H1 (cell line): ENCODE measurements at regions not wholly inside any gene's neighbourhood (a gene's known extent, or its start where the extent isn't known, plus 50 kb on each side); places are given as distances from the start of the nearest gene placed in this dataset.

Experiments
- CTCF ChIA-PET: fragments of 300-600 bp; sonication (Branson Sonifier 250); formaldehyde crosslinking; loops from one replicate; lab custom pipeline; 2021; ENCODE audit not compliant: partially characterized antibody; lab: Charles Lee
- POLR2A ChIA-PET: fragments of 300-600 bp; sonication (Branson Sonifier 250); formaldehyde crosslinking; loops from one replicate; lab custom pipeline; 2021; ENCODE audit warnings: inconsistent platforms; ENCODE audit not compliant: partially characterized antibody; lab: Charles Lee
- DNase-seq, 2 experiments: peaks; one replicate each; pipeline versions ENCODE4 v3.0.0 to v3.0.0-alpha.2; 2010 to 2022; ENCODE audit warnings: low spot score in 2 of 2, low read depth in 1 of 2, mixed read lengths in 1 of 2
- FAIRE-seq: peaks from 2 replicates; lab custom pipeline; 2011; peaks lifted over from hg19 to GRCh38; lab: Jason Lieb, UNC
- H2AFZ ChIP-seq: 2 replicates; pipeline ENCODE4 v1.8.1; 2012; ENCODE audit warnings: low read length, inconsistent platforms
- H2AK5ac ChIP-seq: 2 replicates; pipeline ENCODE4 v1.6.1; 2013; ENCODE audit warnings: low read depth, low read length
- H2BK120ac ChIP-seq: replicated peaks from 2 replicates; pipeline ENCODE3; 2013; ENCODE audit warnings: low read depth, low read length, inconsistent platforms
- H2BK12ac ChIP-seq: 2 replicates; pipeline ENCODE4 v1.6.1; 2013; ENCODE audit warnings: low read depth, low read length
- H2BK15ac ChIP-seq: 2 replicates; pipeline ENCODE4 v1.6.1; 2013; ENCODE audit warnings: low read length
- H2BK20ac ChIP-seq: 2 replicates; pipeline ENCODE4 v1.6.1; 2013; ENCODE audit warnings: low read length
- H2BK5ac ChIP-seq: 2 replicates; pipeline ENCODE4 v1.6.1; 2013; ENCODE audit warnings: low read depth, low read length
- H3K14ac ChIP-seq: 2 replicates; pipeline ENCODE4 v1.6.1; 2013; ENCODE audit warnings: inconsistent platforms; ENCODE audit not compliant: insufficient read length
- H3K18ac ChIP-seq: 2 replicates; pipeline ENCODE4 v1.6.1; 2013; ENCODE audit warnings: low read length; ENCODE audit errors: extremely low read depth
- H3K23ac ChIP-seq: 2 replicates; pipeline ENCODE4 v1.6.1; 2013; ENCODE audit warnings: inconsistent platforms; ENCODE audit not compliant: insufficient read length
- H3K23me2 ChIP-seq: 2 replicates; pipeline ENCODE4 v1.6.1; 2013; ENCODE audit warnings: low read depth, low read length
- H3K27ac ChIP-seq: 2 replicates; pipeline ENCODE4 v1.6.1; 2011; ENCODE audit warnings: low read depth, low read length, inconsistent platforms
- H3K27me3 ChIP-seq, 4 experiments: replicated peaks in 1 of 4; 1 replicate in 1 of 4; 2 replicates in 3 of 4; pipeline versions ENCODE4 v1.6.1 to v1.8.1; 2011 to 2013; ENCODE audit warnings: low read length in 3 of 4, mild to moderate bottlenecking in 3 of 4, inconsistent platforms in 2 of 4, mixed read lengths in 2 of 4, moderate library complexity in 1 of 4; ENCODE audit not compliant: control insufficient read depth in 3 of 4, insufficient read depth in 3 of 4; ENCODE audit errors: extremely low read depth in 1 of 4
- H3K36me3 ChIP-seq, 4 experiments: 2 replicates each; pipeline versions ENCODE4 v1.6.1 to v1.8.1; 2011 to 2013; ENCODE audit warnings: mild to moderate bottlenecking in 4 of 4, low read length in 3 of 4, moderate library complexity in 2 of 4, control low read depth in 1 of 4, inconsistent platforms in 1 of 4; ENCODE audit not compliant: insufficient read depth in 4 of 4, control insufficient read depth in 2 of 4
- H3K4ac ChIP-seq: replicated peaks from 2 replicates; pipeline ENCODE3; 2013; ENCODE audit warnings: low read length, low read depth, mixed read lengths, inconsistent platforms; ENCODE audit not compliant: insufficient read length
- H3K4me1 ChIP-seq, 4 experiments: replicated peaks in 1 of 4; 1 replicate in 1 of 4; 2 replicates in 3 of 4; pipeline versions ENCODE4 v1.6.1 to v1.8.1; 2011 to 2013; ENCODE audit warnings: low read length in 3 of 4, inconsistent platforms in 2 of 4, mixed read lengths in 1 of 4; ENCODE audit not compliant: insufficient read depth in 4 of 4, control insufficient read depth in 3 of 4
- H3K4me2 ChIP-seq, 2 experiments: 2 replicates each; pipeline versions ENCODE4 v1.6.1 to v1.8.1; 2011 to 2013; ENCODE audit warnings: low read depth in 2 of 2, low read length in 2 of 2, control low read depth in 1 of 2, inconsistent platforms in 1 of 2, mild to moderate bottlenecking in 1 of 2; ENCODE audit not compliant: insufficient read depth in 1 of 2
- H3K4me3 ChIP-seq, 4 experiments: fragments of 200-600, 300-600 bp in 1 of 4; sonication (generic), shearing (Covaris generic), sonication (Bioruptor Twin) in 1 of 4; 2 replicates each; pipeline versions ENCODE4 v1.5.1 to v1.8.1; 2011 to 2016; ENCODE audit warnings: low read length in 4 of 4, low read depth in 3 of 4, control low read depth in 2 of 4, inconsistent platforms in 2 of 4, mild to moderate bottlenecking in 2 of 4, mixed read lengths in 1 of 4, moderate library complexity in 1 of 4; ENCODE audit not compliant: insufficient read depth in 2 of 4; ENCODE audit errors: extremely low read depth in 1 of 4
- H3K56ac ChIP-seq: replicated peaks from 2 replicates; pipeline ENCODE3; 2013; ENCODE audit warnings: low read depth, mild to moderate bottlenecking, mixed read lengths, low read length, inconsistent platforms; ENCODE audit not compliant: insufficient read length
- H3K79me1 ChIP-seq: 2 replicates; pipeline ENCODE4 v1.6.1; 2013; ENCODE audit warnings: low read depth, low read length, control low read depth
- H3K79me2 ChIP-seq, 2 experiments: 2 replicates each; pipeline versions ENCODE4 v1.6.1 to v1.8.1; 2012 to 2013; ENCODE audit warnings: low read length in 2 of 2, mild to moderate bottlenecking in 2 of 2, inconsistent platforms in 1 of 2; ENCODE audit not compliant: insufficient read depth in 2 of 2, control insufficient read depth in 1 of 2
- H3K9ac ChIP-seq, 4 experiments: replicated peaks in 1 of 4; 1 replicate in 1 of 4; 2 replicates in 3 of 4; pipeline versions ENCODE4 v1.6.1 to v1.8.1; 2011 to 2013; ENCODE audit warnings: low read depth in 3 of 4, low read length in 3 of 4, control low read depth in 2 of 4, mild to moderate bottlenecking in 2 of 4, moderate library complexity in 2 of 4, inconsistent platforms in 1 of 4; ENCODE audit errors: extremely low read depth in 1 of 4
- H3K9me3 ChIP-seq, 2 experiments: 2 replicates each; pipeline versions ENCODE4 v1.6.1 to v1.8.1; 2012 to 2013; ENCODE audit warnings: mild to moderate bottlenecking in 2 of 2, moderate library complexity in 2 of 2, control low read depth in 1 of 2, inconsistent platforms in 1 of 2, low read depth in 1 of 2, low read length in 1 of 2, mixed read lengths in 1 of 2; ENCODE audit not compliant: insufficient read depth in 2 of 2
- H4K20me1 ChIP-seq, 2 experiments: replicated peaks in 1 of 2; 2 replicates each; pipeline versions ENCODE3 to v1.8.1; 2011 to 2013; ENCODE audit warnings: inconsistent platforms in 2 of 2, low read length in 2 of 2, mild to moderate bottlenecking in 1 of 2; ENCODE audit not compliant: insufficient read depth in 2 of 2, control insufficient read depth in 1 of 2
- H4K5ac ChIP-seq: 2 replicates; pipeline ENCODE4 v1.6.1; 2013; ENCODE audit warnings: low read length, low read depth, mixed read lengths, inconsistent platforms; ENCODE audit not compliant: insufficient read length
- H4K8ac ChIP-seq: 2 replicates; pipeline ENCODE4 v1.8.0; 2013; ENCODE audit warnings: mild to moderate bottlenecking, moderate library complexity, low read length, inconsistent platforms; ENCODE audit not compliant: insufficient read depth; ENCODE audit errors: extremely low read depth
- H4K91ac ChIP-seq: replicated peaks from 2 replicates; pipeline ENCODE3; 2013; ENCODE audit warnings: low read length, mixed read lengths, inconsistent platforms; ENCODE audit not compliant: insufficient read length
- BCL11A ChIP-seq, 2 experiments: IDR thresholded peaks; one replicate each; pipeline ENCODE4 v1.6.1; 2011; ENCODE audit warnings: low read depth in 2 of 2, low read length in 2 of 2, mild to moderate bottlenecking in 2 of 2
- CHD1 ChIP-seq: IDR thresholded peaks from 2 replicates; pipeline ENCODE4 v1.6.1; 2012; ENCODE audit warnings: low read depth, low read length, improper control_type of control experiment
- GABPA ChIP-seq: IDR thresholded peaks from 2 replicates; pipeline ENCODE4 v1.6.1; 2011; ENCODE audit warnings: mild to moderate bottlenecking, low read length, moderate library complexity, borderline replicate concordance; ENCODE audit not compliant: insufficient read depth
- JUND ChIP-seq: IDR thresholded peaks from 2 replicates; pipeline ENCODE4 v1.6.1; 2011; ENCODE audit warnings: mild to moderate bottlenecking, improper control_type of control experiment, low read length
- RAD21 ChIP-seq, 2 experiments: IDR thresholded peaks in 1 of 2; conservative IDR thresholded peaks in 1 of 2; 2 replicates each; pipeline ENCODE4 v1.6.1; 2011; ENCODE audit warnings: low read depth in 2 of 2, low read length in 2 of 2, improper control_type of control experiment in 1 of 2, inconsistent platforms in 1 of 2, mild to moderate bottlenecking in 1 of 2, moderate library complexity in 1 of 2
- SIN3A ChIP-seq, 2 experiments: IDR thresholded peaks in 1 of 2; conservative IDR thresholded peaks in 1 of 2; 2 replicates each; pipeline ENCODE4 v1.6.1; 2011 to 2012; ENCODE audit warnings: low read length in 2 of 2, improper control_type of control experiment in 1 of 2, low read depth in 1 of 2, mild to moderate bottlenecking in 1 of 2
- SP4 ChIP-seq: IDR thresholded peaks from 2 replicates; pipeline ENCODE4 v1.6.1; 2012; ENCODE audit warnings: low read length, inconsistent platforms
- TAF7 ChIP-seq: optimal IDR thresholded peaks from 2 replicates; pipeline ENCODE3; 2011; ENCODE audit warnings: low read depth, mild to moderate bottlenecking, inconsistent platforms, low read length, moderate library complexity, borderline replicate concordance
- WGBS, 2 experiments: shearing (Covaris generic) in 1 of 2; methylation state at CpG; one replicate each; pipeline versions ENCODE4 v1.1.6 to v1.1.7; 2013 to 2015; ENCODE audit warnings: low lambda C conversion rate in 2 of 2, mixed read lengths in 2 of 2, inconsistent platforms in 1 of 2, low coverage in 1 of 2, missing lambda C conversion rate in 1 of 2; ENCODE audit not compliant: insufficient replicate concordance in 2 of 2, insufficient coverage in 1 of 2, insufficient read length in 1 of 2; ENCODE audit errors: extremely low coverage in 1 of 2, missing lambda C conversion rate in 1 of 2; 5-methylcytosine and 5-hydroxymethylcytosine counted together
- TF ChIP-seq, protein P1 (sequence below): IDR thresholded peaks from 2 replicates; pipeline ENCODE4 v1.6.1; 2012; ENCODE audit warnings: inconsistent platforms
- TF ChIP-seq, protein P2 (sequence below): IDR thresholded peaks from 2 replicates; pipeline ENCODE4 v1.6.1; 2011; ENCODE audit warnings: low read depth, mild to moderate bottlenecking, low read length; ENCODE audit not compliant: insufficient read depth
- TF ChIP-seq, protein P3 (sequence below): IDR thresholded peaks from 2 replicates; pipeline ENCODE4 v1.6.1; 2012; ENCODE audit warnings: low read length, inconsistent platforms

DNA sequence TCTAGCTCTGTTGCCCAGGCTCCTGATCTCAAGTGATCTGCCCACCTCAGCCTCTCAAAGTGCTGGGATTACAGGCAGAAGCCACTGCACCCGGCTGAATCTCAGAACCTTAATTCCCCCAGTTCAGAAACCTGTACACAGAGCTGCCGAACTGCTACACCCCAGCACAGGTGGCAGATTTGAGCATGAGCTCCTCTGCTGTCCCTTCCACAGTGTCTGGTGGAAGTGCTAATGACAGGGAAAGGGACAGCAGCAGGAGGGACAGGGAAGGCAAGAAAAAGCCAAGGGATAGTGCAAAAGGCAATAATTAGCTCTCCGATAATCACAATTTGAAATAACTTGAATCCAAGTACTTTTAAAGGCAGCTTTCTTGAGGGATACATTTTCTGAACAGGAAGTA is 211.4 kb upstream of the ZNF521 start:
- Histone ChIP-seq H3K14ac (no peak overlapping the region), H2AFZ (peak overlapping the region; percentile 73; the same call in 1 of the 2 replicates), H2BK5ac (no peak overlapping the region), H3K4me3 (no peak overlapping the region), H4K20me1 (no peaks in the 10 kb centered on the region), H3K79me1 (no peaks in the 10 kb centered on the region), H3K23me2 (no peaks in the 10 kb centered on the region), H3K27ac (no peak overlapping the region), H2BK15ac (no peak overlapping the region), H2BK12ac (no peak overlapping the region), H3K4me1 (no peaks in the 10 kb centered on the region), H3K4ac (no peak overlapping the region), H4K91ac (peak overlapping the region; percentile 48), H3K4me2 (no peak overlapping the region), H3K79me2 (no peaks in the 10 kb centered on the region), H4K8ac (0 out of 2 replicates have a peak overlapping the region, but pooled peaks have one; percentile 52), H3K56ac (no peak overlapping the region), H3K9ac (no peak overlapping the region), H3K9me3 (no peaks in the 10 kb centered on the region), H3K27me3 (no peaks in the 10 kb centered on the region), H4K5ac (no peak overlapping the region), H2BK20ac (no peak overlapping the region), H2AK5ac (no peak overlapping the region), H3K18ac (no peak overlapping the region), H2BK120ac (no peak overlapping the region), H3K23ac (no peak overlapping the region), H3K36me3 (no peaks in the 10 kb centered on the region)
- CTCF ChIA-PET, result interaction anchor here (0.5 to 1.8 kb wide), 2 partner anchors 195 to 1585 kb away, joined by 3 to 5 read pairs; no protein-coding TSS in a partner anchor
- FAIRE-seq (no peak), DNase-seq (no peak)
- POLR2A ChIA-PET, result no interaction called here
- 89% methylated on average over 3 of the region's 3 CpGs; no CpG with 5 or more reads in 1 of the 2 experiments for WGBS, 2 experiments
- TF ChIP-seq SP4 (no peak), GABPA (no peak), JUND (no peak), CHD1 (no peak), RAD21 (IDR thresholded peaks at IDR 0.05 in 1 of 2, conservative IDR thresholded peaks at IDR 0.05 in 1 of 2; ENCODE audit: low read depth in 2 of 2, low read length in 2 of 2) (no peak), SIN3A (conservative IDR thresholded peaks at IDR 0.05 in 1 of 2, IDR thresholded peaks at IDR 0.05 in 1 of 2; ENCODE audit: low read depth in 1 of 2, low read length in 2 of 2) (no peak), TAF7 (no peak), BCL11A (IDR thresholded peaks at IDR 0.05; ENCODE audit: low read depth in 2 of 2, low read length in 2 of 2) (no peak)
- TF ChIP-seq, protein P1, sequence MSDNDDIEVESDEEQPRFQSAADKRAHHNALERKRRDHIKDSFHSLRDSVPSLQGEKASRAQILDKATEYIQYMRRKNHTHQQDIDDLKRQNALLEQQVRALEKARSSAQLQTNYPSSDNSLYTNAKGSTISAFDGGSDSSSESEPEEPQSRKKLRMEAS, result no peak
- TF ChIP-seq, protein P2, sequence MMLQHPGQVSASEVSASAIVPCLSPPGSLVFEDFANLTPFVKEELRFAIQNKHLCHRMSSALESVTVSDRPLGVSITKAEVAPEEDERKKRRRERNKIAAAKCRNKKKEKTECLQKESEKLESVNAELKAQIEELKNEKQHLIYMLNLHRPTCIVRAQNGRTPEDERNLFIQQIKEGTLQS, result no peak
- TF ChIP-seq, protein P3, sequence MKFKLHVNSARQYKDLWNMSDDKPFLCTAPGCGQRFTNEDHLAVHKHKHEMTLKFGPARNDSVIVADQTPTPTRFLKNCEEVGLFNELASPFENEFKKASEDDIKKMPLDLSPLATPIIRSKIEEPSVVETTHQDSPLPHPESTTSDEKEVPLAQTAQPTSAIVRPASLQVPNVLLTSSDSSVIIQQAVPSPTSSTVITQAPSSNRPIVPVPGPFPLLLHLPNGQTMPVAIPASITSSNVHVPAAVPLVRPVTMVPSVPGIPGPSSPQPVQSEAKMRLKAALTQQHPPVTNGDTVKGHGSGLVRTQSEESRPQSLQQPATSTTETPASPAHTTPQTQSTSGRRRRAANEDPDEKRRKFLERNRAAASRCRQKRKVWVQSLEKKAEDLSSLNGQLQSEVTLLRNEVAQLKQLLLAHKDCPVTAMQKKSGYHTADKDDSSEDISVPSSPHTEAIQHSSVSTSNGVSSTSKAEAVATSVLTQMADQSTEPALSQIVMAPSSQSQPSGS, result no peak
